GM18508 (cell line): ENCODE measurements at regions not wholly inside any gene's neighbourhood (a gene's known extent, or its start where the extent isn't known, plus 50 kb on each side); places are given as distances from the start of the nearest gene placed in this dataset.
"Not testable (repeated sequence)": the region's sequence is repeated elsewhere in the genome, so short reads cannot be mapped to it uniquely, and the experiment has no call there.

Experiments used
- ATAC-seq: cut with Tn5 transposase; IDR thresholded peaks from one replicate; pipeline ENCODE4 v1.9.1; 2021; ENCODE audit warnings: moderate number of reproducible peaks; ENCODE audit not compliant: insufficient read depth, unreplicated experiment

- ATAC-seq = not testable (repeated sequence)
Observed at GRCh38 chr5:91479376-91479775, 96.3 kb upstream of the ARRDC3 start.

GRCh38 chr5:91478096-91478495 is 95.0 kb upstream of the ARRDC3 start:
- ATAC-seq = no peak

GRCh38 chr5:91477408-91477807 is 94.3 kb upstream of the ARRDC3 start:
- no peak for ATAC-seq

GRCh38 chr5:91474201-91474600 is 91.1 kb upstream of the ARRDC3 start:
- ATAC-seq = no peak

DNA sequence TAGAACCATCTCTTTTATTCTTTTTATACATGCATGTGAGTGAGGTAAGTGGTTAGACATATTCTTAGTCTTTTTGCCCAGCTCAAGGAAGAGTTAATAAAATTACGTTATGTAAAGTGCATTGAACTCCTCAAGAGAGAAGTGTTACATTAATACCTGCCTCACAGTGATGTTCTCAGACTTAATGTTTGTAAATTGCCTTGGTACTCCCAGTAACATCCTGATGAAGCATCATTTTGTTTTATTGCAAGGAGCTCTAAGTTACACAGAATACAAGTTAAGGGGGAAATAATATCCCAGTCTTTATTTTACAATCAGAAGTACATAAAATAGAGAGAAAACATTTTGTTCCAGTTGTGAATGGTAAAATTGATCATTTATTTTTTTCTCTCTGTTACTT is 89.5 kb upstream of the ARRDC3 start:
- ATAC-seq = no peak

DNA sequence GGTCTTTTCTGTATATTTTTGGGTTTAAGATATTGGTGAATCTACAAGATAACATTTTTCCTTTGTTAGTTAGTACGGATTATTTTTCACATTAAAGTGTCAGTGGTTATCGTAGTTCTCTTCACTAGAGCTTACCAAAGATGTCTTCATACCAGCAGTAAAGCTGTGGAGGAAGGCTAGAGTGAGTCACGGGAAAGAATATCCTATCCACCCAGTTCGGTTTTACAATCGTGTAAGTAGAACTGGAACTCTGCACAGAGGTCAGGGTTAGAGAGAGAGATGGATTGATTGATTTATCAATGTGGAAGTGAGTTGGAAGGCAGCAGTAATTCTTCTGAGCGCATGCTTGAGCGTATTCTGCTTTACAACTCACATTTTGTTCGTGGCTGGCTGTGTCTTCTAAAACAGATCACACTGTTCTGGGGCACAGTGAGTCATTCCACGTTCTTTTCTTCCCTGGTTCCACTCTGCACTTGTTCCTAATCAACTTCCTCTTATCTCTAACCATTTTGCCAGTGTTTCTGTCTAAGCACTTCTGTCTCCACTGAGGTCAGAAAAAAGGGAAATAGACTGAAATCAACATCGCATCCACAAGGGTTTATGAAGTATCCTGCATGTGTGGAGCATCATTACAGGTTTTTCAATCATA is 86.5 kb upstream of the ARRDC3 start:
- ATAC-seq = no peak

- ATAC-seq = no peak
Observed at GRCh38 chr5:91468651-91469422, 85.7 kb upstream of the ARRDC3 start.

GRCh38 chr5:91464886-91465646 is 81.9 kb upstream of the ARRDC3 start:
- no peak for ATAC-seq

- ATAC-seq = no peak
Observed at GRCh38 chr5:91457681-91458058, 74.6 kb upstream of the ARRDC3 start.

DNA sequence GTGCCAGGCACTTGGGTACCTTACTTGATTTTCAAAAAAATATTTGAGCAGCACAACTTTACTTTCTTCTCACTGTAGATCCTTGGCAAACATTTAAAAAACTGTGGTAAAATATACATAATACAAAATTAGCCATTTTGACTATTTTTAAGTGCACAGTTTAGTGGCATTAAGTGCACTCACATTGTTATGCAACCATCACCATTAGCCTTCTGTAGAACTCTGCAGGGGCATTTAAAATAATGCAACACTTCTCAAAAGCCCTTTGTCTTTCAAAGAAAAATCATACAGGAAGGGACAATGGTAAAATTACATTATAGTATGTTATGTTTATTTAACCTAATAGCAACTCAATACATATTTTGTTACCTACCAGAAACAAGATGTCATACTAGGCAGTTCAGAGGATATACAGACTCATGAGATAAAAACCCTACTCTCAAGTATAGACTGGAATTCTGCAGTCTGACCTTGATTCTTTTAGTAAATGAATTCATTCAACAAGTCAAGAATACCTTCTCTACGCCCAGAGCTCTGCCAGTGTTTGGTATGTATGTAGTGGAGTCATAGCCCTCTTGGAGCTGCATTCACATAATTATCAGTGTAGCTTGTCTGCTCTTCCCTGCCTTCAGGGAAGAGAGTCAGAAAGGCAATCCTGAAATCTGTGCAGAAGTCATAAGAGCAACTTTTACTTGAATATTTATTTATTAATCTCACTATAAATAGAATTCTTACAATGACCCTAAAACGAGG is 74.0 kb upstream of the ARRDC3 start:
- ATAC-seq = no peak

- no peak for ATAC-seq
Observed at GRCh38 chr5:91449083-91449482, 66.0 kb upstream of the ARRDC3 start.

- ATAC-seq = not testable (repeated sequence)
Observed at GRCh38 chr5:91448079-91448478, 65.0 kb upstream of the ARRDC3 start.

- ATAC-seq = not testable (repeated sequence)
Observed at GRCh38 chr5:91446880-91447279, 63.8 kb upstream of the ARRDC3 start.

GRCh38 chr5:91443761-91444467 is 60.8 kb upstream of the ARRDC3 start:
- ATAC-seq = no peak

DNA sequence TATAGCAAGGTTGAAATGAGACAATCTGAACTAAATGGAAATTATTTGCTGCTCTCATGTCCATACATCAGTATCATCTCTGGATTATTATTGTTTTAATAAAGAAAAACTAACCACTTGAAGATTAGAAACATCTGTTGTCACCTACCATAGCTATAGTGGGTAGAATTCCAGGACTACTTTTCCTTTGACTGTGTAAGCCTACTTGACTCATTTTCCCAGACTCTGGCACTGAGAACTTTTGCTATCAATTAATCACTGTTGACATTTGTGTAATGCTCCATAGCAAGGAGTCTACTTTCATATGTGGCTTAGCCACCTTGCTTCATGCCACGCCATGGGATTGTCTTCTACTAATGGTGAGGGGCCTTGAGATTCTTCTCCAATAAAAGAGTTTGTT is 59.9 kb upstream of the ARRDC3 start:
- ATAC-seq = no peak

- ATAC-seq = no peak
Observed at GRCh38 chr5:91441082-91441481, 58.0 kb upstream of the ARRDC3 start.

DNA sequence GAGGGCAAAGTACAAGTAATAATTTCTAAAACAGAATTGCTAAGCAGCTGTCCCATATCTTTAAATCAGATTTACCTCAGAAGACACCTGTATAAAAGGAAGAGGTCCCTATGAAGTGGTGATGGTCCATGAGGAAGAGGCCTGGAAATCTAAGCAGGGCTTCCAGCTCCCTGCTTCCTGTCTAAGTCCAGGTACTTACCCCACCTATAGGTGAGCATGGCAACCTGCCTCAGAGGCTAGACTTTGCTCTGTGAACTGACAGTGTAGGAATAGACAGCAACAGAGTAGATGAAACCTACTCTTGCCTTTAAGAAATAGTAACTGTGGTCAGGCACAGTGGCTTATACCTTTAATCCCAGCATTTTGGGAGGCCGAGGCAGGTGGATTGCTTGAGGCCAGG is 55.8 kb upstream of the ARRDC3 start:
- ATAC-seq = no peak

GRCh38 chr5:91436241-91436640 is 53.1 kb upstream of the ARRDC3 start:
- ATAC-seq = no peak

DNA sequence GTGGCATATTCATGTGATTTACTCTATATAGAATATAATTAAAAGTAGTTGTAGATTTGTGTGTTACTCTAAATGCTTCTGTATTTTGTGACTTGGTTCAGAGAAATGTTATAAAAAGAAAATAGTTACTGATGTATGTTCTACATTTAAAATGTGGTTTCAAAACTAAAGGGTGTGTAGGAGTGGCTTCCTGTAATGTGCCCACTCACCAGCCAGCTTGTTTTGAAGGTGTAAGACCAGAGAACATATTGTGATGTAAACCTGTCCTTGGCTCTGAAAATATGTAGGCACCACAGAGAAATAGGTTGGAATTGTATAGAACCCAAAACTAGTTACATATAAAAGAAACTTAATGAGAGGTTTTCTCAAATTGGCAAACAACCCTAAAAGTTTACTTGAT is 51.2 kb upstream of the ARRDC3 start:
- no peak for ATAC-seq

GRCh38 chr5:91433861-91434260 is 50.7 kb upstream of the ARRDC3 start:
- ATAC-seq = no peak
